PC-9 (cell line): ENCODE measurements at regions not wholly inside any gene's neighbourhood (a gene's known extent, or its start where the extent isn't known, plus 50 kb on each side); places are given as distances from the start of the nearest gene placed in this dataset.

Experiments
- CTCF ChIP-seq: fragments of 200-600 bp; sonication (generic); conservative IDR thresholded peaks from 2 replicates; pipeline ENCODE4 v1.6.1; 2017; ENCODE audit warnings: mixed run types, antibody characterized with exemption, mild to moderate bottlenecking, moderate library complexity
- EZH2 ChIP-seq: fragments of 200-600 bp; sonication (generic); IDR thresholded peaks from 2 replicates; pipeline ENCODE4 v1.8.0; 2017; ENCODE audit warnings: antibody characterized with exemption, low read depth

- TF ChIP-seq EZH2 (no peak), CTCF (no peak)
Measured at GRCh38 chr14:40296821-40297220, 864.6 kb upstream of the FBXO33 start.
